Activated naive CD4-positive, alpha-beta T cell (primary cell): ENCODE measurements at regions not wholly inside any gene's neighbourhood (a gene's known extent, or its start where the extent isn't known, plus 50 kb on each side); places are given as distances from the start of the nearest gene placed in this dataset.
"Not testable (repeated sequence)": the region's sequence is repeated elsewhere in the genome, so short reads cannot be mapped to it uniquely, and the experiment has no call there.

Source experiments
- DNase-seq, 4 experiments: peaks; one replicate each; lab custom pipeline; 2025; lab: John Stamatoyannopoulos, UW

DNA sequence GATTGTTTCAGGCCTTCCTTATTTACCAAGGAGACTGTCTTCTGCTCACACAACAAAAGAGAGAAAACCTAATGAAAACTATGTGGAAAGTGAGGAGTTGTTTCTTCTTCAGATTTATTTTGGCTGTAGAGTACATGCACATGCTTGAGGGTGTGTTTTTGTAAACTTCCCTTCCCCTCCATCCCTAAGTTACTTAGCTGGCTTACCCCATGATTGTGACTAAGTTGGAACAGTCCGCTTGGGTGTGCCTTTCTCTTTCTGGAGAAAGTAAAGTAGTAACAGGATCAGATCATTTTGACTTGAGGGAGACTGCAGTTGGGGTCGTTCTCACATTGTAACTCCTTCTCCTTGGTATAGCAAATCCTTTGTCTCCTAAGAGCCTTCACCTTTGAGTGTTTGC is 155.9 kb downstream of the RTL9 start:
- no peak for DNase-seq

DNA sequence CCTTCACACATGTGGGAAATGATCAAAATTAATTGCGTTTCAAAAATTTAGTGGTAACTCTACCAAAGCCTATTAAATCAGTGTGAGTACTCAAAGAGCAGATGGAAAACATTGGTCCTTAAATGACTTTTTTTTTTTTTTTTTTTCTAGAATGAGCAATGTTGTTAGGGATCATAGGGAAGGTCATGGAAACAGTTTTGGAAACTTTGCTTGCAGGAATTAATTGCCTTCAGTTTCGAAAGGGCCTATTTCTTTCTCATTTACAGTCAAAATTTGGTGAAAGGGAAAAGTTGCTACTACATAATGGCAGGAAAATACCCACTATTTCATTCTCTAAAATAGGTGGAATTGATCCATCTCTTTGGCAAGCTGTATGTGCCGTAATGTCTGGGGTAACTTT is 160.9 kb downstream of the RTL9 start:
- no peak for DNase-seq

DNA sequence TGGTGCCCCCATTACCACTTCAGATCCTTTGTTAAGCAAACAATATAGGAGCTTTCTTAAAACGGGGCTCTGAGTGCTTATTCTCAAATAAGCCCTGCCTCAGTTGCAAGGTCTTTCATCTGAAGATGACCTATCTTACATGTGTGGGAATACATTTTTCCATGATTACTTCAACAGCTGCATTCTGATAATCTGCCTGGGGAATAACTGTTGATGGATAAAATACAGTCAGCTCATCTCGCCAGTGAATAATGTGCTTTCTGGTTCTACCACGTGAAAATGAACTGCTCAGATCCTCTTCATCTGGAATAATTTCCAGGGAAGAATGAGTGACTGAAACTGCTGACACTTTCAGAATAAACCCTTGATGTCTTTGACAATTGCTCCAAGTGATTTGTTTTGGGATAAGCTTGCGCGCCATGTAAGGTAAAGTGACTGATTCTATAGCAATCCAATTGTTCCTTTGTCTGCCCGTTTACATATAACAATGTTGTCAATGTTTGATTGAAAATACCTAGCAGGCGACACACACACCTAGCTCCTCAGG is 161.3 kb downstream of the RTL9 start:
- no peak for DNase-seq

DNA sequence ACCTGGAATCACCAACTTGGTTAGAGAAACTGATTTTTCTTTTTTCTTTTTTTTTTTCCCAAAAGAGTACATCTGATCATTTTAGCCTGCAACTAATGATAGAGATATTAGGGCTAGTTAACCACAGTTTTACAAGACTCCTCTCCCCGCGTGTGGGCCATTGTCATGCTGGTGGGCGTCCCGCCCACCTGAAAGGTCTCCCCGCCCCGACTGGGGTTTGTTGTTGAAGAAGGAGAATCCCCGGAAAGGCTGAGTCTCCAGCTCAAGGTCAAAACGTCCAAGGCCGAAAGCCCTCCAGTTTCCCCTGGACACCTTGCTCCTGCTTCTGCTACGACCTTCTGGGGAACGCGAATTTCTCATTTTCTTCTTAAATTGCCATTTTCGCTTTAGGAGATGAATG is 162.0 kb downstream of the RTL9 start:
- not testable (repeated sequence) for DNase-seq

DNA sequence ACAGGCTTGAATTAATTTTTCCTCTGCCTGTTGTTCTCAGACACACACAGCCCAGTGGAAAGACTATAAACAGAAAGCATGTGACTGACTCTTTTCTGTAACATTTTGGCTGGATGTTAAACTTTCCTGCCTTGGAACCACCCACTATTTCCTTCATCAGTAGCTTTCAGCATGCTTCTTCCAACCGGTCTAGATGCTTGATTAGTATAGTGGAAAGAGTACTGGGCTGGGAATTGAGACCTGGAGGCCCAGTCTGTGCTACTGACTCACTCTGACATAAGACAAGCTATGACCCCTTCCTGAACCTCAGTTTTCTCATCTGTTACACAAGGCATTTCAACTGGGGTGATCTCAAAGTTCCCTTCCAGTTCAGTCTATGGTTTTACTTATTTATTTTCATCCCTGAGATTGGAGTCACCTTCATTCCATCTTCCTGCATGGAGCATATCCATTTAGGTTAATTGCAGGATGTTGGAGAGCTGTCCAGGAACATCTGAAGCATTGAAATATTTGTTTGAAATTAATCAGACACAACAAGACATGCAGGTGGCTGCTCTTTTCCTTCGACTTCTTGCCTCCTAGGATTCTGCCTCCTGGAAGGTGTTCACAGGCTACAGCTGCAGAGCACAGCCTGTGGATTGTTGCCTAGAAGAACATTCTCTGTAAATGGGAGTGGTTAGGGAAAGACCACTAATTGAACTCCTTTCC is 173.4 kb downstream of the RTL9 start:
- DNase-seq, result no peak

DNA sequence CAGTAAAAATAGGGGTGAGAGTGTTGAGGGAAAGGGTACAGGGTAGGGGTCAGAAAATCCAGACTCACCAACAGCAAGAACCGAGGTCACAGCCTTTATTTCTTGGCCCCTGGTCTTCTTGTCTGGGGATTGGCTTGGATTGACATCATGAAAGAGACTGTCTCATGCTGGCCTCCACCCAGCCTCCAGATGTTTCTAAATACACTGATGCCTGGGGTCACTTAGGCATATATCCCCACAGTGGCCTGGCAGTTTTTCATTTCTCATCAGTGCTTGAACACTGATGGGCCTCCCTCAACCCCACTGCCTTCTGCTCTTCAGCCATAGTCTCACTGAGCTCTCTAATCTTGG is 173.9 kb downstream of the RTL9 start:
- no peak for DNase-seq

DNA sequence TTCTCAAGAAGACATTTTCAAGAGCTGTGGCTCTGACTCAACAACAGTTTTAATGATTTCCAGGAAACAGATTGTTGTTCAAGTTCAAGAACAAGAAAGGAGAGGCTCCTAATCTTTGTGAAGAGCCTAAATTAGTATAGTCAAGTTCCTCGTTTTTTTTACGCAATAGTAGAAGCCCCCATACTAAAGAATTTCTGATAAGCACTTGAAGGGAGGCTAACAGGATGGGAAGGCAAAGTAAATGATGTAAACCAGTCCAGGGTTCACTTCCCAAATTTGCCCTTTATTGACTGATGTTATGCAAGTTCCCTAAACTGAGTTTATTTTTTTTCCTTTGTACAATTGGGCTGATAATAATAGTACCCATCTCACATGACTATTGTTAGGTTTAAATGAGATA is 178.2 kb downstream of the RTL9 start:
- no peak for DNase-seq

DNA sequence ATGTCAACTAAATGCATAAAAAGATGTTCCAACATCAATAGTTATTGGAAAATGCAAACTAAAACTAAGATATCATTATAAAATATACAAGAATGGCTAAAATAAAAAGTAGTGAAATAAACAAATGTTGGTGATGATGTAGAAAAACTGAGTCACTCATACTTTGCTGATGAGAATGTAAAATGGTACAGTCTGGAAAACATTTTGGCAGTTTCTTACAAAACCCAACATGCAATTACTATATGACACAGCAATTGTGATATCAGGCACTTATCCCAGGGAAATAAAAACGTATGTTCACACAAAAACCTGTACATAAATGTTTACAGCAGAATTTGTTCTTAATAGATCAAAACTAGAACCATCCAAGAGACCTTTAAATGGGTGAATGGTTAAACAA is 182.6 kb downstream of the RTL9 start:
- no peak for DNase-seq

DNA sequence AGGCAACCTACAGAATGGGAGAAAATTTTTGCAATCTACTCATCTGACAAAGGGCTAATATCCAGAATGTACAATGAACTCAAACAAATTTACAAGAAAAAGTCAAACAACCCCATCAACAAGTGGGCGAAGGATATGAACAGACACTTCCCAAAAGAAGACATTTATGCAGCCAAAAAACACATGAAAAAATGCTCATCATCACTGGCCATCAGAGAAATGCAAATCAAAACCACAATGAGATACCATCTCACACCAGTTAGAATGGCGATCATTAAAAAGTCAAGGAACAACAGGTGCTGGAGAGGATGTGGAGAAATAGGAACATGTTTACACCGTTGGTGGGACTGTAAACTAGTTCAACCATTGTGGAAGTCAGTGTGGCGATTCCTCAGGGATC is 192.2 kb downstream of the RTL9 start:
- not testable (repeated sequence) for DNase-seq

DNA sequence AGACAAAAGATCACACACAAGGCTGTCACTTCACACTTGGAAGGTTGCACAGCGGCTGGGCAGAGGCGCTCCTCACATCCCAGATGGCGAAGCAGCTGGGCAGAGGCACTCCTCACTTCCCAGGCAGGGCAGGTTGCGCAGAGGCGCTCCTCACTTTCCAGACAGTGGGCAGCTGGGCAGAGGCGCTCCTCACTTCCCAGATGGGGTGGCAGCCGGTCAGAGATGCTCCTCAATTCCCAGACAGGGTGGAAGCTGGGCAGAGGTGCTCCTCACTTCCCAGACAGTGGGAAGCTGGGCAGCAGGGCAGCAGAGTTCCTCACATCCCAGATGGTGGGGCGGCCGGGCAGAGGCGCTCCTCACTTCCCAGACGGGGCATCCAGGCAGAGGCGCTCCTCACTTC is 199.2 kb downstream of the RTL9 start:
- DNase-seq, result no peak

DNA sequence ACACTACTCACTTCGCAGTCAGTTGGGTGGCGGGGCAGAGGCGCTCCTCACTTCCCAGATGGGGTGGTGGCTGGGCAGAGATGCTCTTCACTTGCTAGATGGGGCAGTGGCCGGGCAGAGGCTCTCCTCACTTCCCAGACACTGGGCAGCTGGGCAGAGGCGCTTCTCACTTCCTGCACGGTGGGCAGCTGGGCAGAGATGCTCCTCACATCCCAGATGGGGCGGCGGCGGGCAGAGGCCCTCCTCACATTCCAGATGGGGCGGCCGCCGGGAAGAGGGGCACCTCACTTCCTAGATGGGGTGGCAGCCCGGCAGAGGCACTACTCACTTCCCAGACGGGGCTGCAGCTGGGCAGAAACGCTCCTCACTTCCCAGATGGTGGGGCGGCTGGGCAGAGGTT is 199.8 kb downstream of the RTL9 start:
- no peak for DNase-seq

DNA sequence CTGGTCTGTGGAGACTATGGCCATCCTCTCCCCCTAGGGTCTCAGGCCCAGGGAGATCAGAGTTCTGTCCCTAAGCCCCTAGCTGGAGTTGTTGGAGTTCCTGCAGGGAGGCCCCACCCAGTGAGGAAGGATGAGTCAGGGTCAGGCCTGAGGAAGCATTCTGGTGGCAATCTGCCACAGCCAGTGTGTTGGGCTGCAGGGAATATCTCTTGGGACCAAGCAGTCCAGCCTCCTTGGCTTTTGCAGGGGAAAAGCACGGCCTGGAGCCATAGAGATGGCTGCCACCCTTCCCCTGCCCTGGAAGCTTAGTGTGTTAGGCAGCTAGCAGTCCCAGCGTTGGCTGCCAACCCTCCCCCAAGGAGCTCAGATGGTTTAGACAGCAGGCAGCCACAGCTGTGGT is 202.4 kb downstream of the RTL9 start:
- DNase-seq, result no peak

DNA sequence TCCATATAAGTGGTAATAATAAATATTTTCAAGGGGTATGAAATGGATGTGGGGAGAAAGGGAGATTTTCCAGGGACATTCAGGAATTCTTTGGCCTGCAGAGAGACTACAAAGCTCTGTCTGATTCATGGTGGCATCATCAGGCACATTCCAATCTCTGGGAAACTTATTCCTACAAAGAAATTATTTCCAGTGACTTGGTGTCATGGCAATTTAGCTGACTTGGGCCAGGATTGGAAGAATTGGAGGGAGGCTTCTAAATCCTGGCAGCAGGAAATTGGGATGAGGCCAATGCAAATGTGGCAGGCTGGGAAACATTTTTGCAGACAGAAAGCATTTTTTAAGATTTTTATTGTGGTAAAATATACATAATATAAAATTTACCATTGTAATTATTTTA is 204.6 kb downstream of the RTL9 start:
- no peak for DNase-seq

DNA sequence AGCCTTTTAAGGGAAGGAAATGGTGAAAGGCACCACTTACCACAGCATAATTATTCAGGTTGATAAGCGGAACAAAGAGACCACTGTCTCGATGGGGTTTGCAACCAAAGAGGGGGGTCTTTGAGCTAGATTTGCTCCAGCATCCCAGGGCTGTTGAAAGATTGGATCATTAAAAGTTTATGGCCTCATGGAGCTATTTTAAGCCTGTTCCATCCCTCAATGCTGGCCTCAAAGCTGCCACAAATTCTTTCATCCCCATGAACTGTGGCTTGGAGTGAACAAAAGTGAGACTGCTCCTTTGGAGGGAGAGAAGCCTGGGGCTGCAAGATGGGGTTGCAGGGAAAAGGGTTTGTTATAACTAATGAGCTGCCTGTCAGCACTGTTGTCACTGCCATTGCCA is 209.8 kb downstream of the RTL9 start:
- DNase-seq, result no peak

DNA sequence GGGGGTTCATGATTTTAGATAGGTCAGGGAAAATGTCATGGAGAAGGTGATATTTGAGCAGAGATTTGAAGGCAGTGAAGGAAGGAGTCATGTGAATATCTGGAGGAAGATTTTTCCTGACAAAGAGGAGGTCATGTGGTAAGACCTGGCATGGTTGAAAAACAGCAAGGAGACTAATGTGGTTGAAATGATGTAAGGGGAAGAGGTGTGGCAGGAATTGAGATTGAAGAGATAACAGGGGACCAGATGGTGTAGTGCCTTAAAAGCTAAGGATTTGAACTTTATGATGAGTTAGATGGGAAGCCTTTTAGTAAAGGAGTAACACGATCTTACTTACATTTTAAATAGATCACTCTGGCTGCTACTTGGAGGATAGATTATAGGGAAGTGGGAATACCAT is 210.9 kb downstream of the RTL9 start:
- no peak for DNase-seq

DNA sequence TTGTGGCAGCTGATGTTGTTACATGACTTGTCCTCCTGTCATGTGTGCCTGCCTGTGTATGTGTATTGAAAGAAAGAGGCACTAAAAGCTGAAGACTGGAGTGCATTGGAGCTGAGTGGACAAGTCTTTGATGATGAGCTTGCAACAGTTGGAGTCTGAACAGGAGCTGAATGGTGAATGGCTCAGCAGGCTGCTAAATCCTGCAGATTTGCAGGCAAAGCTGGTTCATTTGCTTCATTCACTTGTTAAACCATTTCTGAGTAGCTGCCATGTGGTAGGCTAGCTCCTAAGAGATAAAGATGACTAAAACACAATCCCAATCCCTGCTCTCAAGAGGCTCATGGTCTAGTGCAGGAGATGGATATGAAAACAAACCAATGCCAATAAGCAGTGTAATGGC is 217.3 kb downstream of the CHRDL1 start:
- DNase-seq, result no peak

DNA sequence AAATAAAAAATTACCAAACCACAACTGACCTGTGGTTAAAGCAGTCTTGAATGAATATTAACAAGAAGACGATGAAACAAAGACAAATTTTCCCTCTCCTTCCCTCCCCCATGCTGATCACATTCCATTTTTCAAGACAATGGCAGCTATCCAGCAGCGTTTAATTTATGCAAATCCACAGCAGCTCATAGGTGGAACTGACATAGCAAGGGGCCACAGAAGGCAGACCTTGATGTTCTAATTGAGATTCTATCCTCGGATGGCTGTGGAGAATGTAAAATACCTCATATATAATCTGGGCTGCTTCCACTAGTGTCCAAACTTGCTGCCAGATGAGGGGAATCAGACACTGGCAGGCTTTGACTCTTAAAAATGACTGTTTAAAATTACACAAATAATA is 211.5 kb downstream of the CHRDL1 start:
- no peak for DNase-seq

DNA sequence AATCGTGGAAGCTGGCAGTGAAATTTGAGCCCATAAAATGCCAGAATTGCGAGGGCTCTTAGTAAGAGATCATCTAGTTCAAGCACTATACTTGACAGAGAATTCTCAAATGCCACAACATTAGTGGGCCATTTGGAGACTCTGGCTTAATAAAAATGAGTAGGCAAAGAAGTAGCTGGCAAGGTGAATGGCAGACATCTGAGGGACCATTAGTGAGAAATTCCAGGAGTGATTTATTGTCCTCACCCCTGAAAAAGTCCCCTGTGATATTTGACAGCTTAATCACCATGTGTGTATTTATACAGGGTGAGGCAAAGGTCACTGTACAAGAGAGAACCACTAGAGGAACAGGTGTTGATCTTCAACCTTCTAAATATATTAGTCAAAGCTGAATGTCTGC is 207.5 kb downstream of the CHRDL1 start:
- DNase-seq, result no peak

DNA sequence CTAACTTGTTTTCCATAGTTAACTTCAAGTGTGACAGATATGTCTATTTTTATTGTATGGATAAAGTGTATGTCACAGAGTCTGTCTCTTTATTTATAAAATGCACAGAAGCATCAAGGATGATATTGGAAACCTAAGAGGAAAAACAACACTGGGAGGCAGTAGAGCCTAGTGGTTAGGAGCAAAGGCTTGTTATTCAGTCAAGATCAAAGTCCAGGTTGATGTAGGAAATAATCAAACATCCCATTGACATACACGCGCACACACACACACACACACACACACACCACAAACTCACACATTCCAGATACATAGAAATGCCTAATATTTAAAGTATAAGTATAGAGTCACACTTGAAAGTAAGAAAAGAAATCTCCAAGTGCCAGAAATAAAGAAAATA is 206.8 kb downstream of the CHRDL1 start:
- no peak for DNase-seq

DNA sequence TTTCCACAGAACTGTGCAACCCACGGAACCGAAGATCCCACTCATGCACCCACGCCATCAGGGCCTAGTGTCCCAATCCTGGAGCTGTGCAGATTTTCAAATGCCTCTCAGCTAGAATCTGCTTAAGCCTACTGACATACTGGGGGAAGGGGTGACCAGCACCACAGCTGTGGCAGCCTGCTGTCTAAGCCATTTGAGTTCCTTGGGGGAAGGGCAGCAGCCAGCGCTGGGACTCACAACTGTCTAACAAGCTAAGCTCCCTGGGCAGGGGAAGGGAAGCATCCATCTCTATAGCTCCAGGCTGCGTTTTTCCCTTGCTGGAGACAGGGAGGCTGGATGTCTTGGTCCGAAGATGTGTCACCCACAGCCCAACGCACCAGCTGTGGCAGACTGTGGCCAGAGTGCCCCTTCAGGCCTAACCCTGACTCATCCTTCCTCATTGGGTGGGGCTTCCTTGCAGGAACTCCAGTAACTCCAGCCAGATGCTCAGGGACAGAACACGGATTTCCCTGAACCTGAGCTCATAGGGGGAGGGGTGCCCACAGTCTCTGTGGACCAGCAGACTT is 194.8 kb downstream of the CHRDL1 start:
- DNase-seq, result no peak

DNA sequence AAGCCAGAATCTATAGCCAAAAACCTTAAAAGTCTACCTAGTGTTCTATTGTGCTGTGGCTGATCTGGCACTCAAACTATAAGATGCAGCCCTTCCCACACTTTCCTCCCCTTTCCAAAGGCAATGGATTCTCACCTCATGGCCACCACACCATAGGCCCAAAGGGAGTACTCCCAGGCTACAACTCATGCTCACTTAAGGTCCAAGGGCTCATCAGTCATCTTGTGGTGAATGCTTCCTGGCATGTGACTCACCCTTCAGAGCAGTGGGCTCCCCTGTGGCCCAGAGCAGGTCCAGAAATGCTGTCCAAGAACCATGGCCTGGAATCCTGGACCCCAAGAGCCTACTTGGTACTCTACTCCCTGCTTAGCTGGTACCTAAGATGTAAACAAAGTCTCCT is 181.0 kb downstream of the CHRDL1 start:
- DNase-seq, result no peak
